Ovary (tissue), 7 donors: ENCODE measurements at regions not wholly inside any gene's neighbourhood (a gene's known extent, or its start where the extent isn't known, plus 50 kb on each side); places are given as distances from the start of the nearest gene placed in this dataset.

Experiments used
- DNase-seq, 5 donors: peaks; one replicate each; pipeline ENCODE4 v3.0.0-alpha.2; 2019 to 2020
- H3K27ac ChIP-seq, 2 donors: fragments of 200-600 bp; one replicate each; pipeline versions ENCODE4 v1.5.1 to v1.8.0; 2019 to 2022
- H3K27me3 ChIP-seq: fragments of 200-600 bp; one replicate; pipeline ENCODE4 v1.8.0; 2022
- H3K36me3 ChIP-seq: fragments of 200-600 bp; sonication (generic); one replicate; pipeline ENCODE4 v1.5.1; 2019
- H3K4me1 ChIP-seq: one replicate; pipeline ENCODE4 v1.8.1; 2013; ENCODE audit warnings: mild to moderate bottlenecking, moderate library complexity; ENCODE audit not compliant: insufficient read depth
- H3K4me3 ChIP-seq: fragments of 200-600 bp; sonication (generic); one replicate; pipeline ENCODE4 v1.5.1; 2017
- H3K9me3 ChIP-seq, 2 donors: fragments of 200-600 bp in 1 of 2; sonication (generic) in 1 of 2; one replicate each; pipeline versions ENCODE4 v1.5.1 to v1.8.1; 2013 to 2019; ENCODE audit warnings: mild to moderate bottlenecking in 1 of 2, moderate library complexity in 1 of 2
- EP300 ChIP-seq: sonication (generic); formaldehyde crosslinking; IDR thresholded peaks from one replicate; pipeline ENCODE4 v1.6.1; 2017; ENCODE audit warnings: antibody characterized with exemption
- POLR2A ChIP-seq: fragments of 450-650 bp; IDR thresholded peaks from one replicate; pipeline ENCODE4 v1.6.1; 2017; ENCODE audit warnings: antibody characterized with exemption, mild to moderate bottlenecking, moderate library complexity
- WGBS, 3 donors: extraction: QIAGEN DNeasy Blood & Tissue Kit in 1 of 3; methylation state at CpG; one replicate each; pipeline versions ENCODE4 v1.1.5 to v1.1.7; 2013 to 2017; 5-methylcytosine and 5-hydroxymethylcytosine counted together
- intact Hi-C, 4 donors: fragments of 100-400 bp; cut with DNase I; formaldehyde crosslinking; loops; one replicate each; pipeline versions ENCODE4 v1.11.0 to v1.15.1; 2022 to 2023
- TF ChIP-seq, protein P1 (sequence below), 3 donors: fragments of 450-650 bp in 2 of 3; fragments of 200-600 bp in 1 of 3; IDR thresholded peaks; one replicate each; pipeline versions ENCODE4 v1.5.1 to v1.8.0; 2016 to 2022; ENCODE audit warnings: antibody characterized with exemption in 3 of 3, mild to moderate bottlenecking in 1 of 3
- donor health status: DM: no; HTN: no; CAD: no; lungs with moderate emphysema.
- donor health status: DM: no; HTN: no; CAD: no.
- donor health status: Bipolar disorder and iron deficiency.
- donor health status: DM: no; HTN: no; CAD: no.
- donor health status: DM: yes; HTN: yes; CAD: no.

DNA sequence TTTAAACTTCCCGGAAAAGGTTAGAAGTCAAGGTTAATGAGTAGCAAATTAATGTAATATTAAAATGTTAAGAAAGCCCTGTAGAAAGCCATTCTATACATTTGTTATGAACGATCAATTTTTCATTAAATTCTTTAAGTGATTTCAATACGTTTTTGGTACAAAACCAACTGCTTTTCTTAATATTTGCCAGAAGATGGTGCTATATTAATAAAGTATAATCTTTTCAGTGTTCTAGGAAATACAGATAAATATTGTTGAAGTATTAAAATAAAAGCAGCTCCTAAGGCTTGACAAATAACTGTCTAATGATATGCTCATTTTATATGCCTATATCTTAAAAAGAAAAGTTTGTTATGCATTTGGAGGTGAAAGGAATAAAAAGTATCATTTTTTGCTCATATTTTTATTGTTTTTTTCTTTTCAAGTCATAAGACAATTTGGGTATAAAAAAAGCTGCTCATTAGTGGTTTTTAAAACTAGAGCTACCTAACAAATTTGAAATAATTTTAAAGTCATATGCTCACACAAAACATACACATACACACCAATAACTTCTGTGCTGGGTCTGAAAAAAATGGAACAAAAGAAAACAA is 130.3 kb upstream of the POT1 start:
- TF ChIP-seq EP300 (no peak), POLR2A (no peak)
- TF ChIP-seq, protein P1, sequence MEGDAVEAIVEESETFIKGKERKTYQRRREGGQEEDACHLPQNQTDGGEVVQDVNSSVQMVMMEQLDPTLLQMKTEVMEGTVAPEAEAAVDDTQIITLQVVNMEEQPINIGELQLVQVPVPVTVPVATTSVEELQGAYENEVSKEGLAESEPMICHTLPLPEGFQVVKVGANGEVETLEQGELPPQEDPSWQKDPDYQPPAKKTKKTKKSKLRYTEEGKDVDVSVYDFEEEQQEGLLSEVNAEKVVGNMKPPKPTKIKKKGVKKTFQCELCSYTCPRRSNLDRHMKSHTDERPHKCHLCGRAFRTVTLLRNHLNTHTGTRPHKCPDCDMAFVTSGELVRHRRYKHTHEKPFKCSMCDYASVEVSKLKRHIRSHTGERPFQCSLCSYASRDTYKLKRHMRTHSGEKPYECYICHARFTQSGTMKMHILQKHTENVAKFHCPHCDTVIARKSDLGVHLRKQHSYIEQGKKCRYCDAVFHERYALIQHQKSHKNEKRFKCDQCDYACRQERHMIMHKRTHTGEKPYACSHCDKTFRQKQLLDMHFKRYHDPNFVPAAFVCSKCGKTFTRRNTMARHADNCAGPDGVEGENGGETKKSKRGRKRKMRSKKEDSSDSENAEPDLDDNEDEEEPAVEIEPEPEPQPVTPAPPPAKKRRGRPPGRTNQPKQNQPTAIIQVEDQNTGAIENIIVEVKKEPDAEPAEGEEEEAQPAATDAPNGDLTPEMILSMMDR (IDR thresholded peaks at IDR 0.05): no peak
- Histone ChIP-seq H3K36me3 (no peaks in the 10 kb centered on the region), H3K27ac (no peak overlapping the region), H3K27me3 (no peaks in the 10 kb centered on the region), H3K4me3 (no peak overlapping the region), H3K4me1 (no peaks in the 10 kb centered on the region), H3K9me3 (no peaks in the 10 kb centered on the region)
- no peak for DNase-seq
- WGBS, 3 donors: 3 to 10% (median 6%) methylated on average over 3 of the region's 3 CpGs
- intact Hi-C loops: no loop called here

DNA sequence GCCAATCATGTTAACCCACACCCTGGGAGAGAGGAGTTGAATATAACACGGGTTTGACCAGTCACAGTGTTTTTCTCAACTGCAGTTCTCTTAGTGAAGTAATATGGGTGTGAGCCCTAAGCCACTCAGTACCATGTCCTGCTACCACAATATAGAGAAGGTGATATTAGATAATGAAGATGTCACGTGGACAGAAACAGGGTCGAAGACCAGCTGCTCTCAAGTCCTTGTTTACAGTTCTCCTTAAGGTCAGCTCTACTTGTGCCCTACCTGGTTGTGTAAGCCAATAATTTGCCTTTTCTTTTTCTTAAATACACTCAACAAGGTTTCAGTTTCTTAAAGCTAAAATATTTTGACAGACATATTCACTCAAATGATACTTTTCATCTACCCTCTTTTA is 128.3 kb upstream of the POT1 start:
- Histone ChIP-seq H3K36me3 (no peaks in the 10 kb centered on the region), H3K27me3 (no peaks in the 10 kb centered on the region), H3K4me3 (no peak overlapping the region), H3K9me3 (no peaks in the 10 kb centered on the region), H3K27ac (no peak overlapping the region), H3K4me1 (no peaks in the 10 kb centered on the region)
- WGBS, 3 donors: 45 to 57% (median 51%) methylated on average over 3 of the region's 3 CpGs
- no peak for DNase-seq
- intact Hi-C loops: no loop called here
- TF ChIP-seq EP300 (no peak), POLR2A (no peak)
- TF ChIP-seq, protein P1 (IDR thresholded peaks at IDR 0.05): no peak

GRCh38 chr7:125055376-125055775 is 125.8 kb upstream of the POT1 start:
- no peaks in the 10 kb centered on the region for H3K4me1 ChIP-seq
- intact Hi-C loops: no loop called here
- no peak for DNase-seq

GRCh38 chr7:125046767-125047166 is 117.1 kb upstream of the POT1 start:
- whole genome bisulfite sequencing, 3 donors: 93 to 100% (median 96%) methylated on average over 6 of the region's 6 CpGs
- no peak for TF ChIP-seq POLR2A
- H3K36me3 ChIP-seq: no peaks in the 10 kb centered on the region
- no peak overlapping the region for H3K4me3 ChIP-seq
- no peaks in the 10 kb centered on the region for H3K27me3 ChIP-seq
- intact Hi-C loops: no loop called here
- no peaks in the 10 kb centered on the region for H3K9me3 ChIP-seq
- no peak for DNase-seq
- no peaks in the 10 kb centered on the region for H3K4me1 ChIP-seq
- no peak overlapping the region for H3K27ac ChIP-seq

More at GRCh38 chr7:125055376-125055775, 125.8 kb upstream of the POT1 start:
- Histone ChIP-seq H3K27ac (no peak overlapping the region), H3K27me3 (no peaks in the 10 kb centered on the region), H3K9me3 (no peaks in the 10 kb centered on the region), H3K36me3 (no peaks in the 10 kb centered on the region), H3K4me3 (no peak overlapping the region)
- TF ChIP-seq EP300 (no peak), POLR2A (no peak)
- TF ChIP-seq, protein P1 (IDR thresholded peaks at IDR 0.05): no peak

DNA sequence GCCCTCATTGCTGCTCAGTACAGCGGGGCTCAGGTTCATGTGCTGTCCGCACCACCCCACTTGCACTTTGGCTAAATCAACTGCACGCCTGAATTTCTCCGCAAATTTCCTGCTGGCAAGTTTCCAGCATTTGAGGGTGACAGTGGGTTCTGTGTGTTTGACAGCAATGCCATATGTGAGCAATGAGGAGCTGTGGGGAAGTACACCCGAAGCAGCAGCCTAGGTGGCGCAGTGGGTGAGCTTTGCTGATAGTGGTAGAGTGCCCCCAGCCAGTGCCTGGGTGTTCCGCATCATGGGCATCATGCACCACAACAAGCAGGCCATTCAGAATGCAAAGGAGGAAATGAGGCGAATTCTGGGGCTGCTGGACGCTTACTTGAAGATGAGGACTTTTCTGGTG is 103.9 kb upstream of the POT1 start:
- no peak overlapping the region for H3K4me3 ChIP-seq
- H3K4me1 ChIP-seq: no peaks in the 10 kb centered on the region
- no peak for DNase-seq
- intact Hi-C loops: no loop called here
- H3K9me3 ChIP-seq: no peaks in the 10 kb centered on the region
- WGBS, 3 donors: 84 to 88% (median 85%) methylated on average over 9 of the region's 9 CpGs
- TF ChIP-seq POLR2A (no peak), EP300 (no peak)
- TF ChIP-seq, protein P1 (IDR thresholded peaks at IDR 0.05): no peak
- no peaks in the 10 kb centered on the region for H3K27me3 ChIP-seq
- no peaks in the 10 kb centered on the region for H3K36me3 ChIP-seq
- no peak overlapping the region for H3K27ac ChIP-seq
